ENCODE measurements at regions not wholly inside any gene's neighbourhood (a gene's known extent, or its start where the extent isn't known, plus 50 kb on each side); places are given as distances from the start of the nearest gene placed in this dataset.

DNA sequence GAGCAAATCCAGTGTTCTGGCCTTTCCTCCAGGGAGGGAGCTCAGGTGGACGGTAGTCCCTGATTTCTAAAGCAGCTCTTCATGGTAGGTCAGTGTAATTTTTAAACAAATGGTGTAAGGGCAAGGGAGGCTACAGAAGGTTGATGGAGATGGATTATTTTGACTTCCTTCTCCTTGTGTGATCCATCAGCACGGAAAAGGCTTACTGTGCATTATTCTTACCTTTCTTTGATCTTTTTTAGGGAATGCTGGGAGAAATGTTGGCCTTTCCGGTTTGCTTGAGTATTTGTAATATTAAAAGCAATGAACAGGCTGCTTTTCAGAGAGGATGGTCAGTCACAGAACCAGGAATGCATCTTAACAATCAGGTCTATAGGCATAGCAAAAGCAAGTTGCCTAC lies 487.0 kb upstream of the BTBD3 start:
- TF ChIP-seq, protein P1, sequence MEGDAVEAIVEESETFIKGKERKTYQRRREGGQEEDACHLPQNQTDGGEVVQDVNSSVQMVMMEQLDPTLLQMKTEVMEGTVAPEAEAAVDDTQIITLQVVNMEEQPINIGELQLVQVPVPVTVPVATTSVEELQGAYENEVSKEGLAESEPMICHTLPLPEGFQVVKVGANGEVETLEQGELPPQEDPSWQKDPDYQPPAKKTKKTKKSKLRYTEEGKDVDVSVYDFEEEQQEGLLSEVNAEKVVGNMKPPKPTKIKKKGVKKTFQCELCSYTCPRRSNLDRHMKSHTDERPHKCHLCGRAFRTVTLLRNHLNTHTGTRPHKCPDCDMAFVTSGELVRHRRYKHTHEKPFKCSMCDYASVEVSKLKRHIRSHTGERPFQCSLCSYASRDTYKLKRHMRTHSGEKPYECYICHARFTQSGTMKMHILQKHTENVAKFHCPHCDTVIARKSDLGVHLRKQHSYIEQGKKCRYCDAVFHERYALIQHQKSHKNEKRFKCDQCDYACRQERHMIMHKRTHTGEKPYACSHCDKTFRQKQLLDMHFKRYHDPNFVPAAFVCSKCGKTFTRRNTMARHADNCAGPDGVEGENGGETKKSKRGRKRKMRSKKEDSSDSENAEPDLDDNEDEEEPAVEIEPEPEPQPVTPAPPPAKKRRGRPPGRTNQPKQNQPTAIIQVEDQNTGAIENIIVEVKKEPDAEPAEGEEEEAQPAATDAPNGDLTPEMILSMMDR (conservative IDR thresholded peaks at IDR 0.05; ENCODE audit: low read length), result no peak
- no peak for TF ChIP-seq EZH2phosphoT487 (IDR thresholded peaks at IDR 0.05; ENCODE audit: borderline replicate concordance, low read depth, low read length)
